Stimulated activated CD4-positive, alpha-beta T cell treated with anti-CD3 and anti-CD28 coated beads, Interleukin-12 subunit alpha, Interleukin-12 subunit beta, amount 100 ng/mL, for 24 hours (primary cell): ENCODE measurements at regions not wholly inside any gene's neighbourhood (a gene's known extent, or its start where the extent isn't known, plus 50 kb on each side); places are given as distances from the start of the nearest gene placed in this dataset.
"Not testable (repeated sequence)": the region's sequence is repeated elsewhere in the genome, so short reads cannot be mapped to it uniquely, and the experiment has no call there.

Experiments used
- DNase-seq, 2 experiments: peaks; one replicate each; pipeline ENCODE4 v3.0.0-alpha.2; 2020; ENCODE audit warnings: low read depth in 2 of 2

DNA sequence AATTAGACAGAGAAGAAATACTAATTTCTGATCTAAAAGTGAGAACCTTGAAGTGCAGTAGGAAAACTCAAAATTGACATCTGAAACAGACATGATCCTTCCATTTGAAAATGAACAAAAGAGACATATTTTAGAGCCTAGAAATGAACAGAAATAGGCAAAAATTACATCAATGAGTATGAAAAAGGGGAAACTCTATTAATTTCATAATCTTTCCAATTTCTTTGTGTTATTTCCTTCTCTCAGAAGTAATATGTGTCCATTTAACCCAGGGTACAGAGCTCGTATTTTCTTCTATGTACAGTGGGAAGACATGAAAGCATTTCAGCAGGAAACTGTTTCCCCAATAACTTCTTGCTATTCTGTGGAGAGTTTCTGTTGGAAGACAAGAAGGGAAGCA is 263.1 kb downstream of the CGGBP1 start:
- DNase-seq, result no peak

DNA sequence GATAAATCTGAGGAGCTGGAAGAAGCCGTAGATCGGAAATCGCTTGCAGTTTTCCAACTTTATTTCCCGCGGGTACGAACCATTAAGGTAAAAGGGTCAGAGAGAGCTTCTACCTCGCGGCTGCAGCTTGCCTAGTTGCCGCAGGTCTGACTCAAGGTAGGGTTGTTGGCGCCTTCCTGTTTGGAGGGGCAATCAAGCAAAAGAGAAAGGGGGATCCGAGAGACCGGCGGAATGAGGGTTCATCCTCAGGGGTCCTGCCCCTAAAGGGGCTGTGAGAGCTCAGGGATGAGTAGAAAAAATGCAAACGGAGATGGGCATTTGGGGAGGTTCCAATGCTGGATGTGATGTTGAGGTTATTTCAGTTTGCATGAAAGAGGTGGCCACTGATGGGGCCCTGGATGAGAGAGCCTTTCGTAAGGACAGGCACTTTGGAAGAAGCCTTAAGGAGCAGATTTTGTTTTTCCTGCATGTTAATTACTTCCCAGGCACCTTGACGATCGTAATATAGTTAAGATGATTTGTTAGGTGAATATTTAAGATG is 265.4 kb downstream of the CGGBP1 start:
- no peak for DNase-seq

DNA sequence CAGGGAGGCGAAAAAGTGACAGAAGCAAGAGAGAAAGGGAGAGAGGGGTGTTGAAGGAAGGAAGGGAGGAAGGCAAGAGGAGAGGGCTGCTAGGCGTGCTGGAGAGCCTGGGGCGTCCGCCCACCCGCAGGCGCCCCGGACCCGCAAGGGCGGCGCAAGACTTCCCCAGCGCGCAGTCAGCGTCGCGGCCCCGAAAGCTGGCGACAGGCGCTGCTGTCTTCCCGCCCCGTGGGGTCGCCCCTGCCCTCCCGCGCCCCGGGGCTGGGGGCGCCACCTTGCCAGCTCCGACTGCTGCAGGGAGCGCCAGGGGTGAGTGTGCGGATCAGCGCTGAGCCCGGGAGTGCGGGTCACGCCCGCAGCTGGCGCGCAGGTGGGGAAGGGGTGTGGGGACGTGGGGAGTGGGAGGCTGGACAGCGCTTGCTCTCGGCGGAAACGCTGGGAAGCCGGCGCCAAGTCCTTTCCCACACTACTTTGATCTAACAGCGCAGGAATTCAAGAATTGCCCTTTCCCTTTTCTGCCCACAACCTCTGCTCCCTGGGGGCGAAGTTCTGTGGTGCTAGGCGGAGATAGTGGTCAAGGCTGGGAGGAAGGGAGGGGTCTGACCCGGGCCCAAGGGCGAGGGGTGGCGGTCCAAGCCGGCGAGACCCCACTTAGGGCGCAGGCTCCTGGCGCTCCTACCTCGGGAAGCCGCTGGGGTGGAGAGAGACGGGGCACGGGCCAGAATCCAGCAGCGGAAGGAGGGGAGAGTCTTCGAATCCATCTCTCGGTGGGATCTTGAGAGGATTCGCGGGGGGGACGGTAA is 266.1 kb downstream of the CGGBP1 start, which contains the start of gene HTR1F:
HTR1F (plus strand) TSS at position 173 of the 803 bp plus-strand sequence.
- no peak for DNase-seq

DNA sequence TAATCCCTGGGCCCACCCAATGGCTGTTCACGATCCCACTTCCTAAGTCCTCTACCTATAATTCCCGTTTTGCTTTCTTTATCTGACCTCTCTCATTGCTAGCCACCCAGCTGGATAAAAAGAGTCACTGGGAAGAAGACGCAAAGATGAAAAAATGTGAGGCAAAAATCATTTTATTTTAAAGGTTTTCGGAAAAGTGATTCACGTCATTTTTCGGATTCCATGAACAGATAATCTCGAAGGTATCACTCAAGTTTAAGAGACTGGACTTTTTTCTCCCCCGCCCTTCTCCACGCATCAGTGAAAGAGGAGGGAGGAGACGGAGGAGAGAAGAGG is 266.6 kb downstream of the CGGBP1 start:
- no peak for DNase-seq

DNA sequence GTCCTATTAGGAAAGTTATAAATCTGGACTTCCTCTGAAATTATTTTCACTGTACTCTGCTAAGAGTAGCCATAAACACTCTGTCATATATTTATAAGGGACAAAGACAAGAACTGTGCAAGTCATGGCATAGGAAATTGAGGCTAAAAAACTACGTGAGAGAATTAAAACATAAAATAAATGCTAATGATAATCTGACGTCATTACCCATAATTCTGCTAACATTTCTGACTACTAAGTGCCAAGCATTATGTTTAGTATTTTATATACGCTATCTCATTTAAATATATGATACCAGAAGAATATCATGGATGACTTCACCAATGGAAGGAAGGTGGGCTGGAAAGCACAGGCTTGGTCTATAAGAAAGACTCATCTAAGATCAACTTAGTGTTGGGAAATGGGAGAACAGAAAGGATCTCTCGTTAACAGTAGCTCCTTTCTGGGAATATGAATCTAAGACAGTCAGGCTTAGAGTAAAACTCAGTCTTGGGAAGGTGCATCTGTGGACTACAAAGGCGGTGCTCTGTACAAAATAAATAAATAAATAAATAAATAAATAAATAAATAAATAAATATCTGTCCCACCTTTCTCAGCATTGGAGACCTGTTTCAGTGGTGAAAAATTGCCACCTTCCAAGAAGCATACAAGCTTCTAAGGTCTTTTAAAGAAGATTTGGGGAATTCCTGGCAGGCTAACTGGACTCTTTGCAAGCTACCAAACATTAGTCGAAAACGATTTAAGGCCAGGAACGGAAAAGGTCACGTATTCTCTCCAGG is 267.4 kb downstream of the CGGBP1 start:
- no peak for DNase-seq

DNA sequence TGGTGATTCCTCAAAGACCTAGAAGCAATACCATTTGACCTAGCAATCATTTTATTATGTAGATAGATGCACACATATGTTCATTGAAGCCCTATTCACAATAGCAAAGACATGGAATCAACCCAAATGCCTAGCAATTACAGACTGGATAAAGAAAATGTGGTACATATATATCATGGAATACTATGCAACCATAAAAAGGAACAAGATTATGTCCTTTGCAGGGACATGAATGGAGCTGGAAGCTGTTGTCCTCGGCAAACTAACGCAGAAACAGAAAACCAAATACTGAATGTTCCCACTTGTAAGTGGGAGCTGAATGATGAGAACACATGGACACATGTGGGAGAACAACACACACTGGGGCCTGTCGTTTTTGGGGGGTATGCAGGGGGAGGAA is 269.8 kb downstream of the CGGBP1 start:
- DNase-seq, result not testable (repeated sequence)

DNA sequence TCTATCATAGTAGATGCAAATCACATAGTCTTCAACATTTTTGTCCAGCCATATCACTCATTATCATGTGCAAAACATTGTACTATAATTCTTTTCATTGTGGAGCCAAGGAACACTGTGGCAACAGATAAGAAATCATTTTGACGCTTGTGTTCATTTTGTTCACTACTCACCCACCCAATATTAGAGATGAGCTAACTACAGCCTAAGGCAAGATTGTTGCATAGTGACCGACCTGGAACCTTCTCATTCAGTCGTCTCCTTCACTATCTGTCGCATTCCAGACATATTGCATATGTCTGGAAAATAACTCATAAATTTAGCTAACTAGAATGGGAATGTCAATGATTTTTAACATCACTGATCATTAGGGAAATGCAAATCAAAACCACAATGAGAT is 270.3 kb downstream of the CGGBP1 start:
- DNase-seq, result no peak

DNA sequence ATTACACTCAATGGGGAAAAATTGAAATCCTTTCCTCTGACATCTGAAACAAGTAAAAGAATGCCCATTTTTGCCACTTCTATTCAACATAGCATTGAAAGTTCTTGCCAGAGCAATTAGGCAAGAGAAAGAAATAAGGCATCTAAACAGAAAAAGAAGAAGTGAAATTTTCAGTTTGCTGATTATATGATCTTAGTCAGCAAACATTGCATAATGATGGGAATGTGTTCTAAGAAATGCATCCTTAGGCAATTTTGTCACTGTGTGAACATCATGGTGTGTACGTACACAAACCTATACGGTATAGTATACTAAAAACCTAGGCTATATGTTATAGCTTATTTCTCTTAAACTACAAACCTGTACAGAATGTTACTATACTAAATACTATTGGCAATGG is 278.0 kb downstream of the CGGBP1 start:
- no peak for DNase-seq

DNA sequence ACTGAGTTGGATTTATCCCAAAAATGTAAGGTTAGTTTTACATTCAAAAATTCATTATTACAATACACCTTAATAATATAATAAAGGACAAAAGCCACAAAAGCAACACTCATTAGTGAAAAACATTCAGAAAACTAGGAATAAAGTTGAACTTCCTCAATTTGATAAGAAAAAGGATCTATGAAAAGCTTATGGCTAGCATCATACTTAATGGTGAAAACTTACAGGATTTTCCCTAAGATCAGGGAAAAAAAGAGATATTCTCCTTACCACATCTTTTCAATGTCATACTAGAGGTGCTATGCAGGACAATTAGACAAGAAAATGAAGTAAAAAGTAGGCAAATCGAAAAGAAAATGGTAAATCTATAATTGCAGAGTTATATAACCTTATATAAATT is 279.9 kb downstream of the CGGBP1 start:
- no peak for DNase-seq

DNA sequence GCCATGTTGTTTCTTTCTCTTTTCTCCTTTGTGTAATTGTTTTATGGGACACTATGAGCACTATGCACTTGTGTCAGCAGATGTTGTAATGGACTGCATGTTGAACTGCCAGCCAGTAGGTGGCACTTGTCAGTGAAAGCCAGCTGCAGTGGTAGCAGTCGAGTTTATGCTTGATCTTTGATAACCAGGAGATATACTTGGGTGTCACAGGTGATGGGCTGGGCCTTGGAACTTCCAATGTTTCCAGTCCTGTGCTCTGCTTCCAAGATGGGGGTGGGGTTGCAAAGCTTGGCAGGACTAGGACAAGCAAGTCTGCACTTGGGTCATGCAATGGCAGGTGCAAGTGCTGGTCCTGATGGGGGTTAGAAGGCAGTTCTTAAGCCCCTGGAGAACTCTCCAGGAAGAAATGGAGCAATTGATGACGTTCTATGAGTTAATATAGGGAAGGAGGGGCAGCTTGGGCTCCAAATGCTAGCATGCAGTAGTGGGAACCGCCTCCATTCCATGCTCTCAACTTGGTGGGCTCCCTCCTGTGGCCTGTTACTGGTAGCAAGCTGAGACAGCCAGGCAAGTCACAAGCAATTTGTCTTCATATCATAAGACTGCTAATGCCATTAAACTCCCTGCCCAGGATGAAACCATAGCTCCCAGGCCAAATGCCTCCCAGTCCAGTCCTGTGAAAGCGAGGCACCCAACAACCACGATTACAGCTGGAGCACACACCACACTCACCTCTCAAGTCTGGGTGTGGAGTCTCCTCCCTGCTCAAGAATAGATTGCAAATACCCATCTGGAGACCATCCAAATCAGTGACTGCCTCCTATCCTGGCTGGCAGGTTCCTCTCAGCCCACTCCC is 287.2 kb downstream of the CGGBP1 start:
- DNase-seq, result no peak

DNA sequence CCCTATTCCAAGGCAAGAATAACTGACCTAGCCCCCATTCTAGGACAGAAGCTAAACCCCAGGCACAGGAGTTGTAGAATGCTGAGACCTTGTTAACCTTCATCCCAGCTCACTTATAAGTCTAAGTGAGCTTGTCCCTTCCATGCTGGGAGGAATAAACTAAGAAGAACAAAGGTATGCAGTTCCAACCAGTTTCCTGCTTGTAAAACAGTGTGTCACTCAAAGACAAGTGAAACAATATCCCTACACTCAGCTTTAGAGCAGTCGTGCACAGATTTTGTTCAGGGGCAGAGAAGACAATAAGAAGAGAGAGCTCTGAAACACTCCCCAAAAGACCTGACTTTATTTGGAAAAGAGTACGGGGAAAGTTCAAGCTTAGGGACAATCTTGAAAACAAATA is 292.1 kb downstream of the CGGBP1 start:
- DNase-seq, result no peak

DNA sequence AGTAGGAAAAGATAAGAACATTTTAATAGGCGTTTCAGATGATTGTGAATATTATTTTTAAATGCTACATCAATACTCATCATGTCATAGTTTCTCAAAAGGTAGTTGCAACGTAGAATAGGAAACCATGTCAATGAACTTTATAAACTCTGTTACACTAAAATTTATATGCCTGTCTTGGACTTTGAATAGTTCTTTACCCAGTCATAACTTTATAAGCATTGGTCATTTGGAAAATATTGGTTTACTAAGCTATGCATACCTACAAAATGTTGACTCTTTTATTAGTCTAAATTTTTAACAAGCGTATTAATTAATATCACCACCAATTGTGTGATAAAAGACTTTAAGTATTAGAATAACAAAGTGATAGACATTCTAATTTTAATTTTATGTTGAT is 293.5 kb downstream of the CGGBP1 start:
- DNase-seq, result no peak

DNA sequence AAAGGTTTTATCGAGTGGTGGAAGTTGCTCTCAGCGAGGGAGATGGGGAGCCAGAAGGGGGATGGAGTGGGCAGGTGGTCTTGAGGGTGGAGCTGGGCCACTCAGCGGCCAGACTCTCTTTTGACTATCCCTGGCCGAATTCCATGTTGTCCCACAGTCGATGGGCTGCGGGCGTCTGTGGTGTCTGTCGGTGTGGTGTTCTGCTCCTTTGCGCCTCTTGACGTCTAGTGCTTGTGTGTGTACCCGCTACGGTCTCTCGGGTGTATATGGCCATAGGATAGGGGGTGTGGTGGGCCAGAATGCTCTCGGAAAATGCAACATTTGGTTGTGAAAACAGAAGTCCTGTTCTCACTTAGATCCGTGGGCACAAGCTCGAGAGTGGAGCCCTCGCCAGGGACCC is 297.0 kb downstream of the CGGBP1 start:
- no peak for DNase-seq

DNA sequence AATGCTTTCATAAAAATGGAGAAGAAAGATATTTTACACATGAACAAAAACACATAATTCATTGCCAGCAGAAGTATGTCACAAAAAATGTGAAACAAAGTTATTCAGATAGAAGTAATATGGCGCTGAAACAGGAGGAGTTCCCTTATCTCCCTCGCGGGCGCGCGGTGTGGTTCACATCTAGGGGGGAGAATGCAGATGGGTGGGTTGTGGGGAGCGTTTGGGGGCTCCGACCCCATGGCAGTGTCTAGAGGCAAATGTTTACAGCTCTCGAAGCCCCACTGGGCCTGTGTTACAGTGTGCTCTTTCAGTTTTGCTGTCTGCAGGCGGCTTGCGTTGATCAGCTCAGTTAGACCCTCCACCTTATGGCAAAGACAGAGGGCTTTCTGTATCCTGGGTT is 297.5 kb downstream of the CGGBP1 start:
- DNase-seq, result no peak

DNA sequence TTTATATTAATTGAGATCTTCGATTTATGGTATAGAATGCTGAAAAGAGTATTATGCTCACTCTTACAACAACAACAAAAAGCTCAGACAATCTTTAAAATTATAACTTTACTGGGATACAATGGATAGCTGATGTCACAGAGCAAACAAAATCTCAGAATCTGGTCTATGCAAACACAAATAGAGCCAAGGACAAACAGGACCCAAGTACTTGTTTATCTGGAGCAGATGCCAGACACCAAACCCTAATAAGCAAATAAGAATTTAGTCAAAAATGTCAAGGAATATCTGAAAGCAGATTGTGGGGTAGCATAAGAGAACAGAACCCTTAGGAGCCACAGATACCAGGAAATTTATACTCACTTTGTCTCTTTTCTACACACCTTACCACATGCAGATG is 302.2 kb downstream of the CGGBP1 start:
- DNase-seq, result no peak

DNA sequence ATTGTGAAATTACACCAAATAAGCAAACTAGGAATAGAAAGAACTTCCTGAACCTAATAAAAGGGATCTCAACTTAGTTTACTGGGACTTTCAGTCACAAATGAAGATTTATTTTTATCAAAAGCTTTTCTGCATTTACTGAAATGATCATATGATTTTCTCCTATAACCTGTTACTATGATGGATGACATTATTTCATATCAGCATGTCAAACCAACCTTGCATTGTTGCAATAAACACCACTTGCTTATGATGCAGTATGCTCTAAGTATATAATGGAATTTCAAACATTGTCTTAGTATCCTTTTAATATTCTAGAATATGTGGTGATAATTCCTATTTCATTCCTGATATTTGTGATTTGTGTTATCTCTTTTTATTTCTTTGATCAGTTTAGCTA is 303.0 kb downstream of the CGGBP1 start:
- no peak for DNase-seq

DNA sequence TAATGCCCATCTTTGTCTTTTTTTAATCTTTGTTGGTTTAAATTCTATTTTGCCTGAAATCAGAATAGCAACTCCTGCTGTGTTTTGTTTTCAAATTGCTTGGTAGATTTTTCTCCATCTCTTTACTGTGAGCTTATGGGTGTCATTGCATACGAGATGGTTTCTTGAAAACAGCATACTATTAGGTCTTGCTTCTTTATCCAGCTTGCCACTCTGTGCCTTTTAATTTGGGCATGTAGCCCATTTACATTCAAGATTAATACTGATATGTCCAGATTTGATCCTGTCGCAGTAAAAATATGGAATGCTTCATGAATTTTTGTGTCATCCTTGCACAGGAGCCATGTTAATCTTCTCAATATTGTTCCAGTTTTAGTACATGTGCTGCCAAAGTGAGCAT is 316.6 kb downstream of the CGGBP1 start:
- no peak for DNase-seq

DNA sequence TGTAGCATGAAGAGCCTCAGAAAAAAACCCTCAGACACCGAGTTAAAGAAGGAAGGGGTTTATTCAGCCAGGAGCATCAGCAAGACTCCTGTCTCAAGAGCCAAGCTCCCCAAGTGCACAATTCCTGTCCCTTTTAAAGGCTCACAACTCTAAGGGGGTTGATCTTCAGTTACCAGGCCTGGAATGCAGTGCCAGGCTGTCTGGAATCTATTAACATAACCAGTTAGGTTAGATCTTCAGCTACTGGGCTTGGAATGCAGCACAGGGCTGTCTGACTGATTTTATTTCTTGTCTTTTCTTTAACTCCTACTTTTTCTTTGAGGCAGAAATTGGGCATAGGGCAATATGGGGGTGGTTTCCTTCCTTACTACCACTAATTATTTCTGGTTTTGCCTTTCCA is 317.9 kb downstream of the CGGBP1 start:
- DNase-seq, result not testable (repeated sequence)

DNA sequence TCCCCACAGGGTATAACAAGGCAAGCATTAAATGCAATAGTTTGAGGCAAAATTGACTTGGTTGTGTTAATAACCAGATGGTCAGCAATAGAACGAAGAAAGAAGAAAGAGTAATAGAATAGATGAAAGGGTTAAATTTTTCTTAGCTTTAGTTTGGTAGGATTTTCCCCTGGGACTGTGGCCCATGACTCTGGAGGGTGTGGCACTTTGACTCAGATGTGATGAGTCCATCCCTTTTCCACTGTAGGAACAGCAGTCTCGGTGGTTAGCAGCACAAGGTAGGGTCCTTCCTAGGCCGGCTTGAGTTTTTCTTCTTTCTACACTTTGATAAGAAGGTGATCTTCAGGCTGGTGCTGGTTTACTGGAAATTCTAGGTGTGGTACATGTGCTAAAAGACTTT is 321.0 kb downstream of the CGGBP1 start:
- DNase-seq, result not testable (repeated sequence)

DNA sequence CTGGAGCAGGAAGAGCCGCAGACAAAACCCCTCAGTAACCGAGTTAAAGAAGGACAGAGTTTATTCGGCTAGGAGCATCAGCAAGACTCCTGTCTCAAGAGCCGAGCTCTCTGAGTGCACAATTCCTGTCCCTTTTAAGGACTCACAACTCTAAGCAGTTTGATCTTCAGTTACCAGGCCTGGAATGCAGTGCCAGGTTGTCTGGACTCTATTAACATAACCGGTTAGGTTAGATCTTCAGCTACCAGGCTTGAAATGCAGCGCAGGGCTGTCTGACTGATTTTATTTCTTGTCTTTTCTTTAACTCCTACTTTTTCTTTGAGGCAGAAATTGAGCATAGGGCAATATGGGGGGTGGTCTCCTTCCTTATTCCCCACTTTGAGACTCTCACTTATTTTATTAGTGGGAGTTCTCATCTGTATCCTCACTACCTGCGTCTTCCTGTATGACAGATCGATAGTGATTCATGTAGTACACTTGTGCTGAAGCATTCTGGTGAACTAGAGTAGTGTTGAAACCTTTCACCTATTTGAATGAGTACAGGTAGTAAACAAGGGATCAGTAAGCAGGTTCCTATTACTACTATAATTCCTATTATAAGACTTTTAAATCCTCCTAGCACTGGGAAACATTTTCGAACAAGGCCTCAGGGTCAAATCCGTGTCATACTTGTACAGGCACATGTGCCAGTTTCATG is 325.0 kb downstream of the CGGBP1 start:
- no peak for DNase-seq

DNA sequence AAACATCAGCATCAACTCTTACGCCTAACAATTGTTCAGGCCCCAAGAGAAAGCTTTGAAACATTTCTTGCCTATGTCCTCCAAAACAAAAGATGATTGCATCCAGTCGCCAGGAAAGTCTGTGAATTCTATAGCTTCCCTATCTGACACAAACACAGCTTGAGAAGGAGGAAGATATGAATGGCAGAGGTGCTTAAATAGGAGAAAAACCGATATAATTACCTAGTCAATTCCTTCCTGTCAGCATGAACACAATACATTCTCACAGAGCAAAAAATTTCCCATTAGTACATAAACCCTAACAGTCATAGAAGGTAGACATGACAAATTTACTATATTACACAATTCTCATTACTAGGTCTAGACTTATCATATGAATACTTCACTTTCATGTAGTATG is 326.5 kb downstream of the CGGBP1 start:
- DNase-seq, result no peak

DNA sequence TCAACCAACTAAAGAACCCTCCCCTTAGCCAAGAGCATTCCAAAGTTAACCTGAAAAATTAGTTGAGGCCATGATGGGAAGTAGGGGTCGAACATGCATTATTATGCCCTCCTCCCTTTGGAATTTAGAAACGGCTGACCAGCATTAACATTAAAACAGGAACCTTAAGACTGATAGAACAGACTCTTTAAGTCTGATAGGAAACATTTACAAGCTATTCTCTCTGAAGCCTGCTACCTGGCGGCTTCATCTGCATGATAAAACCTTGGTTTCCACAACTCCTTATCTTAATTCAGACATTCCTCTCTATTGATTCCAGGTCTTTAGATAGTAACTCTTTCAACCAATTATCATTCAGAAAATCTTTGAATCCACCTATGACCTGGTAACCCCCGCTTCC is 331.0 kb downstream of the CGGBP1 start:
- DNase-seq, result no peak
